Esophagus squamous epithelium (tissue), 5 donors: ENCODE measurements at regions not wholly inside any gene's neighbourhood (a gene's known extent, or its start where the extent isn't known, plus 50 kb on each side); places are given as distances from the start of the nearest gene placed in this dataset.

Experiments used
- DNase-seq: peaks from one replicate; lab custom pipeline; 2025; lab: John Stamatoyannopoulos, UW
- H3K27ac ChIP-seq, 4 donors: fragments of 200-600 bp; sonication (generic); one replicate each; pipeline ENCODE4 v1.5.1; 2016 to 2019; ENCODE audit warnings: mild to moderate bottlenecking in 1 of 4
- H3K27me3 ChIP-seq, 4 donors: fragments of 200-600 bp; sonication (generic); 1 replicate in 3 of 4; 2 replicates in 1 of 4; pipeline versions ENCODE4 v1.5.1 to v1.6.0; 2017 to 2021; ENCODE audit warnings: antibody characterized with exemption in 1 of 4
- H3K36me3 ChIP-seq, 3 donors: fragments of 200-600 bp; sonication (generic); one replicate each; pipeline ENCODE4 v1.5.1; 2016 to 2019
- H3K4me1 ChIP-seq, 3 donors: fragments of 200-600 bp; sonication (generic); one replicate each; pipeline ENCODE4 v1.5.1; 2017 to 2019
- H3K4me3 ChIP-seq, 4 donors: fragments of 200-600 bp; sonication (generic); 1 replicate in 3 of 4; 2 replicates in 1 of 4; pipeline ENCODE4 v1.5.1; 2016 to 2019; ENCODE audit warnings: mild to moderate bottlenecking in 2 of 4, moderate library complexity in 1 of 4
- H3K9me3 ChIP-seq, 3 donors: fragments of 200-600 bp; sonication (generic); one replicate each; pipeline ENCODE4 v1.5.1; 2016 to 2019
- POLR2A ChIP-seq, 4 donors: fragments of 450-650 bp; IDR thresholded peaks; one replicate each; pipeline ENCODE4 v1.6.1; 2017; ENCODE audit warnings: antibody characterized with exemption in 4 of 4, mild to moderate bottlenecking in 4 of 4, moderate library complexity in 3 of 4
- WGBS, 2 donors: methylation state at CpG; one replicate each; pipeline ENCODE4 v1.1.5; 2018; 5-methylcytosine and 5-hydroxymethylcytosine counted together
- intact Hi-C: fragments of 100-400 bp; cut with DNase I; formaldehyde crosslinking; loops from one replicate; pipeline ENCODE4 v1.15.0; 2022
- TF ChIP-seq, protein P1 (sequence below), 6 experiments: fragments of 450-650 bp in 4 of 6; fragments of 200-600 bp in 2 of 6; sonication (generic) in 2 of 6; IDR thresholded peaks; one replicate each; pipeline ENCODE4 v1.5.1; 2016 to 2019; ENCODE audit warnings: antibody characterized with exemption in 6 of 6, mild to moderate bottlenecking in 4 of 6, moderate library complexity in 4 of 6
- donor health status: DM: yes; HTN: yes; CAD: no.

DNA sequence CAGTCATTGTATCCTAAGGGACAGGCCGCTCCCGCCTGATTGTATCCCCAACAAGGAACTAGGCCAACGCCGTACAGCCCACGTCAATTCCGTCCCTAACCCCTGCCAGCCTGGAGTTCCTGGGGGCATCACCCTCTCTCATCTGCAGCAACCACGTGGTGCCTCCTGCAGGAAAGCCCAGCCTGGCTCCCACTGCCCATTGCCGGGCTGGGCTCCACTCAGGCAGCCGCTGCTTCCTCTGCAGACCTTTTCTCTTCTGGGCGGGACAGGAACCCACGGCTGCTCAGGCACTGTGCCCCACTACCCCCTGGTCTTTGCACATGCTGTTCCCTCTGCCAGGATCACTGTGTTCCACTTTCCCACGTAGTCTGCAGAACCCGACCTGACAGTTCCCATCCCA is 212.2 kb downstream of the TFCP2L1 start:
- intact Hi-C loops: loop anchor here (5.0 kb wide), 1 partner anchor 375 kb away; no protein-coding TSS in a partner anchor
- H3K9me3 ChIP-seq: no peaks in the 10 kb centered on the region
- H3K27me3 ChIP-seq: peaks cover 0 to 92% (median 0%) of the 10 kb centered on the region in 4 donors
- TF ChIP-seq POLR2A (IDR thresholded peaks at IDR 0.05): no peak
- TF ChIP-seq, protein P1, sequence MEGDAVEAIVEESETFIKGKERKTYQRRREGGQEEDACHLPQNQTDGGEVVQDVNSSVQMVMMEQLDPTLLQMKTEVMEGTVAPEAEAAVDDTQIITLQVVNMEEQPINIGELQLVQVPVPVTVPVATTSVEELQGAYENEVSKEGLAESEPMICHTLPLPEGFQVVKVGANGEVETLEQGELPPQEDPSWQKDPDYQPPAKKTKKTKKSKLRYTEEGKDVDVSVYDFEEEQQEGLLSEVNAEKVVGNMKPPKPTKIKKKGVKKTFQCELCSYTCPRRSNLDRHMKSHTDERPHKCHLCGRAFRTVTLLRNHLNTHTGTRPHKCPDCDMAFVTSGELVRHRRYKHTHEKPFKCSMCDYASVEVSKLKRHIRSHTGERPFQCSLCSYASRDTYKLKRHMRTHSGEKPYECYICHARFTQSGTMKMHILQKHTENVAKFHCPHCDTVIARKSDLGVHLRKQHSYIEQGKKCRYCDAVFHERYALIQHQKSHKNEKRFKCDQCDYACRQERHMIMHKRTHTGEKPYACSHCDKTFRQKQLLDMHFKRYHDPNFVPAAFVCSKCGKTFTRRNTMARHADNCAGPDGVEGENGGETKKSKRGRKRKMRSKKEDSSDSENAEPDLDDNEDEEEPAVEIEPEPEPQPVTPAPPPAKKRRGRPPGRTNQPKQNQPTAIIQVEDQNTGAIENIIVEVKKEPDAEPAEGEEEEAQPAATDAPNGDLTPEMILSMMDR (IDR thresholded peaks at IDR 0.05): no peak
- peaks cover 0 to 31% (median 17%) of the 10 kb centered on the region in 3 donors for H3K4me1 ChIP-seq
- H3K4me3 ChIP-seq: no peak overlapping the region
- H3K36me3 ChIP-seq: no peaks in the 10 kb centered on the region
- no peak overlapping the region for H3K27ac ChIP-seq
- no peak for DNase-seq
- 54 to 69% methylated on average over 12 of the region's 13 CpGs for WGBS, 2 donors

DNA sequence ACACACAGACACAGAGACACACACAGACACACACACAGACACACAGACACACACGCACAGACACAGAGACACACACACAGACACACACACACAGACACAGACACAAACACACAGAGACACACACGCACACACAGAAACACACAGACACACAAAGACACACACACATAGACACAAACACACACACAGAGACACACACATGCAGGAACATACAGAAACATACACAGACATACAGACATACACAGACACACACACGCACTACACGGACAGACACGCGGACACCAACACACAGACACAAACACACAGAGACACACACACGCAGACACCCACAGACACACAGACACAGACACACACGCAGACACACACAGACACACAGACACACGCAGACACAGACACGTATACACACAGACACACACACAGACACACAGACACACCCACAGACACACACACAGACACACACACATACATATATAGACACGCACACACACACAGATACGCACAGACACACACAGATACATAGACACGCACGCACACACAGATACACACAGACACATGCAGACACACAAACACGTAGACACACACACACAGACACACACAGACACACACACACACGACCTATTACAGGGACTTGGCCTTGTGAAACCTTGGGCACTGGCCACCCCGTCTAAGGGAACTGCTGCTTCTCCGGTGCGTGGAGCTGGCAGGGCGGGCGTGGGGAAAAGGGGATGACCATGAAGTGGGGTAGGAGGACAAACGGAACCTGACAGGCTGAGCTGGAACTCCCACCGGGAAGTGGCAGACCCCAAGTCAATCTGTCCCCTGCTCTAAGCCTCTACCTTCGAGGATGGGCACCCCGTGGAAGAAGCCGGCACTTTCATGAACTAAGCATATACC is 211.4 kb downstream of the TFCP2L1 start:
- no peaks in the 10 kb centered on the region for H3K36me3 ChIP-seq
- no peak for DNase-seq
- no peaks in the 10 kb centered on the region for H3K9me3 ChIP-seq
- H3K27me3 ChIP-seq: peaks cover 0 to 93% (median 0%) of the 10 kb centered on the region in 4 donors
- no peak for TF ChIP-seq POLR2A (IDR thresholded peaks at IDR 0.05)
- TF ChIP-seq, protein P1 (IDR thresholded peaks at IDR 0.05): no peak
- 84 to 85% methylated on average over 18 to 23 of the region's 26 CpGs for WGBS, 2 donors
- H3K27ac ChIP-seq: no peak overlapping the region
- H3K4me1 ChIP-seq: peaks cover 0 to 31% (median 17%) of the 10 kb centered on the region in 3 donors
- H3K4me3 ChIP-seq: no peak overlapping the region
- intact Hi-C loops: loop anchor here (5.0 kb wide), 1 partner anchor 376 kb away; no protein-coding TSS in a partner anchor

DNA sequence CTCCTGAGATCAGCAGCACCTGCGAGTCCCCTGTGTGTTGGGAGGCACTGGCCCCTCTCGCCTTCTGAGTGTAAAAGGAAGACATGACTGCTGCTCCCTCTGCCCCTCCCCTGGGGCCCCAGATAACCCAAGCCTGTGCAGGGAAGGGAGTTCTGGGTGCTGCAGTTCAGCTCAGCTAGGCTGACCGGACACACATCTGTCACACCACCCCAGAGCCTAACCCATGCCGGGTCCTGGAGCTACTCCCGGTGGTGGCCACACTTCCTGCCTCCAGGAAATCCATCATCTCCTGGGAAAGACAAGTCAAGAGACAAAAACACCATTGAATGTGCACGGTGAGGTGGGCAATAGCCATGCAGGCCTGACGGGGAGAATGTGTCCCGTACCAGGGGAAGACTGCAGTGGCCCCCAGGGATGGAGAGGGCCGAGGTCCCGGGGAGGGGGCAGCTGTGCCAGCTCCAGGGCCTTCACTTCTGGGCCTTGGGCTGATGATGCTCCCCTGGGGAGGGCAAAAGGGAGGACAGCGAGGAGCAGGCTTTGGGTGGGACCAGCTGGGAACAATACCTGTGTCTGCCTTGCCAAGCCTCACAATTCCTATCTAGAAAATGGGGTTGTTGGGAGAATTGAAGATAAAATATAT is 210.6 kb downstream of the TFCP2L1 start:
- no peak for DNase-seq
- no peak overlapping the region for H3K27ac ChIP-seq
- no peak overlapping the region for H3K4me3 ChIP-seq
- TF ChIP-seq, protein P1 (IDR thresholded peaks at IDR 0.05): no peak
- TF ChIP-seq POLR2A (IDR thresholded peaks at IDR 0.05): no peak
- no peaks in the 10 kb centered on the region for H3K9me3 ChIP-seq
- H3K4me1 ChIP-seq: peaks cover 0 to 31% (median 17%) of the 10 kb centered on the region in 3 donors
- peaks cover 0 to 93% (median 0%) of the 10 kb centered on the region in 4 donors for H3K27me3 ChIP-seq
- no peaks in the 10 kb centered on the region for H3K36me3 ChIP-seq
- WGBS, 2 donors: 55 to 56% methylated on average over 6 to 9 of the region's 11 CpGs
- intact Hi-C loops: loop anchor here (5.0 kb wide), 1 partner anchor 377 kb away; no protein-coding TSS in a partner anchor

DNA sequence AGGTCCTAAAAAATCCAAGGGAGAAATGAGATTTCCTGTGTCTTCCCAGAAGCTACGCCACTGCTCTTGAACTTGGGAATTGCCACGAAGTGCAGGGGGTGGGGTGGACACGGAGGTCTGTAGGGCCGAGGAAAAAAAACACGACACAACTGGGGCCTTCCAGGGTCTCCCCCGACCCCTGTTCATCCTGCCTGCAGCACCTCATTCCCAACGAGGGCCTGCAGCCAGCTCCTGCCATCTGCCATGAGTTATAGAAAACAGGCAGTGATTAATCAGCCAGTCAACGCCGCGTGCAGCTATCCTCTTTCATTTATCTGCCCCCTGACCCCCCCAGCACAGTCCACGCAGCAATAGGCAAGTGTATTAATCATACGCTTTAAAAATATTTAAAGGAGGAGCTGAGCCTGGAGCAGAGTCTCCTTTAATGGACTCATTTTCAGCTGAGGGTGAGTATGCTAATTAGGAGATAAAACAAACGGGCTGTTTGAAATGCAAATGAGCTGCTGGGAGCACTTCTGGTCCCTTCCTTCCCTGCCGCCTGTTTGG is 209.9 kb downstream of the TFCP2L1 start:
- intact Hi-C loops: no loop called here
- Histone ChIP-seq H3K36me3 (no peaks in the 10 kb centered on the region), H3K27ac (peak overlapping the region in 2 of 4 donors; percentile 28 to 36), H3K27me3 (peaks cover 0 to 93% (median 0%) of the 10 kb centered on the region in 4 donors), H3K4me3 (peak overlapping the region in 1 of 4 donors; percentile 34), H3K9me3 (no peaks in the 10 kb centered on the region), H3K4me1 (peaks cover 0 to 31% (median 17%) of the 10 kb centered on the region in 3 donors)
- WGBS, 2 donors: 3 to 6% methylated on average over 13 to 14 of the region's 14 CpGs
- no peak for DNase-seq
- TF ChIP-seq POLR2A (IDR thresholded peaks at IDR 0.05): peak in 2 of 4 donors; percentile 37 to 48
- TF ChIP-seq, protein P1 (IDR thresholded peaks at IDR 0.05): no peak
